ENCODE measurements at regions not wholly inside any gene's neighbourhood (a gene's known extent, or its start where the extent isn't known, plus 50 kb on each side); places are given as distances from the start of the nearest gene placed in this dataset.

- no peak for DNase-seq
Observed at GRCh38 chr6:108734271-108734922, 113.8 kb upstream of the ARMC2 start.

GRCh38 chr6:108735310-108736001 is 112.8 kb upstream of the ARMC2 start:
- DNase-seq, result no peak

GRCh38 chr6:108736002-108736361 is 112.2 kb upstream of the ARMC2 start:
- no peak for DNase-seq

GRCh38 chr6:108736832-108737231 is 111.4 kb upstream of the ARMC2 start:
- DNase-seq, result no peak

- no peak for DNase-seq
Observed at GRCh38 chr6:108737594-108738546, 110.4 kb upstream of the ARMC2 start.

GRCh38 chr6:108738684-108739416 is 109.4 kb upstream of the ARMC2 start:
- DNase-seq, result no peak

- no peak for DNase-seq
Observed at GRCh38 chr6:108739496-108740330, 108.5 kb upstream of the ARMC2 start.

GRCh38 chr6:108741331-108741989 is 106.8 kb upstream of the ARMC2 start:
- no peak for DNase-seq

- DNase-seq, result no peak
Observed at GRCh38 chr6:108742041-108742440, 106.2 kb upstream of the ARMC2 start.

GRCh38 chr6:108744244-108744972 is 103.8 kb upstream of the ARMC2 start:
- no peak for DNase-seq

- peak; percentile 80 to 92 for DNase-seq
Observed at GRCh38 chr6:108744996-108745395, 103.2 kb upstream of the ARMC2 start.

- no peak for DNase-seq
Observed at GRCh38 chr6:108745664-108746336, 102.4 kb upstream of the ARMC2 start.

- DNase-seq, result no peak
Observed at GRCh38 chr6:108746366-108746765, 101.9 kb upstream of the ARMC2 start.

GRCh38 chr6:108746836-108747575 is 101.2 kb upstream of the ARMC2 start:
- DNase-seq, result no peak

- DNase-seq, result no peak
Observed at GRCh38 chr6:108748055-108748454, 100.2 kb upstream of the ARMC2 start.

- DNase-seq, result peak in 1 of 2 experiments; percentile 58
Observed at GRCh38 chr6:108748959-108749358, 99.3 kb upstream of the ARMC2 start.

GRCh38 chr6:108750801-108751200 is 97.4 kb upstream of the ARMC2 start:
- DNase-seq, result no peak

- no peak for DNase-seq
Observed at GRCh38 chr6:108751282-108751681, 96.9 kb upstream of the ARMC2 start.
